Trophoblast cell (in vitro differentiated cells and primary cell): ENCODE measurements at regions not wholly inside any gene's neighbourhood (a gene's known extent, or its start where the extent isn't known, plus 50 kb on each side); places are given as distances from the start of the nearest gene placed in this dataset.
"Not testable (repeated sequence)": the region's sequence is repeated elsewhere in the genome, so short reads cannot be mapped to it uniquely, and the experiment has no call there.

Source experiments
- DNase-seq, 2 donors: peaks; one replicate each; pipeline ENCODE4 v3.0.0-alpha.2; 2016
- H2AFZ ChIP-seq: 2 replicates; pipeline ENCODE4 v1.6.1; 2013; ENCODE audit warnings: low read length, moderate library complexity, mild to moderate bottlenecking; ENCODE audit not compliant: insufficient read depth, poor library complexity
- H2AK5ac ChIP-seq: 2 replicates; pipeline ENCODE4 v1.6.1; 2013; ENCODE audit warnings: mild to moderate bottlenecking, low read length
- H2BK120ac ChIP-seq: 2 replicates; pipeline ENCODE4 v1.6.1; 2013; ENCODE audit warnings: low read length, mild to moderate bottlenecking, moderate library complexity; ENCODE audit not compliant: insufficient read depth, poor library complexity
- H2BK12ac ChIP-seq: 2 replicates; pipeline ENCODE4 v1.6.1; 2013; ENCODE audit warnings: mild to moderate bottlenecking, low read length, moderate library complexity
- H2BK5ac ChIP-seq: 2 replicates; pipeline ENCODE4 v1.6.1; 2013; ENCODE audit warnings: low read length, low read depth, moderate library complexity, mild to moderate bottlenecking; ENCODE audit not compliant: poor library complexity
- H3K14ac ChIP-seq: 2 replicates; pipeline ENCODE4 v1.6.1; 2013; ENCODE audit warnings: mild to moderate bottlenecking, low read length
- H3K18ac ChIP-seq: 2 replicates; pipeline ENCODE4 v1.6.1; 2013; ENCODE audit warnings: mild to moderate bottlenecking, low read length
- H3K23ac ChIP-seq: 2 replicates; pipeline ENCODE4 v1.6.1; 2013; ENCODE audit warnings: low read length
- H3K27ac ChIP-seq: 2 replicates; pipeline ENCODE4 v1.5.1; 2013; ENCODE audit warnings: low read depth, mild to moderate bottlenecking, inconsistent platforms, low read length, moderate library complexity
- H3K27me3 ChIP-seq: 2 replicates; pipeline ENCODE4 v1.6.1; 2013; ENCODE audit warnings: inconsistent platforms, mild to moderate bottlenecking, low read length, moderate library complexity; ENCODE audit not compliant: insufficient read depth
- H3K36me3 ChIP-seq, 2 experiments: 1 replicate in 1 of 2; 2 replicates in 1 of 2; pipeline ENCODE4 v1.6.1; 2013; ENCODE audit warnings: low read length in 2 of 2, mild to moderate bottlenecking in 2 of 2, moderate library complexity in 1 of 2; ENCODE audit not compliant: insufficient read depth in 2 of 2, control insufficient read depth in 1 of 2
- H3K4ac ChIP-seq: 2 replicates; pipeline ENCODE4 v1.6.1; 2013; ENCODE audit warnings: low read depth, mild to moderate bottlenecking, low read length, moderate library complexity
- H3K4me1 ChIP-seq, 2 experiments: 1 replicate in 1 of 2; 2 replicates in 1 of 2; pipeline ENCODE4 v1.6.1; 2013; ENCODE audit warnings: low read length in 2 of 2, mild to moderate bottlenecking in 2 of 2, moderate library complexity in 1 of 2; ENCODE audit not compliant: insufficient read depth in 2 of 2, control insufficient read depth in 1 of 2
- H3K4me2 ChIP-seq: 2 replicates; pipeline ENCODE4 v1.6.1; 2013; ENCODE audit warnings: inconsistent platforms, mild to moderate bottlenecking, low read length, moderate library complexity
- H3K4me3 ChIP-seq: 2 replicates; pipeline ENCODE4 v1.5.1; 2013; ENCODE audit warnings: mild to moderate bottlenecking, low read depth, low read length, inconsistent platforms
- H3K79me1 ChIP-seq: one replicate; pipeline ENCODE4 v1.6.1; 2013; ENCODE audit warnings: low read length
- H3K79me2 ChIP-seq: 2 replicates; pipeline ENCODE4 v1.6.1; 2013; ENCODE audit warnings: low read length, mild to moderate bottlenecking; ENCODE audit not compliant: control insufficient read depth, insufficient read depth, poor library complexity
- H3K9ac ChIP-seq: 2 replicates; pipeline ENCODE4 v1.6.1; 2013; ENCODE audit warnings: mild to moderate bottlenecking, low read length
- H3K9me3 ChIP-seq: 2 replicates; pipeline ENCODE4 v1.6.1; 2013; ENCODE audit warnings: low read depth, mild to moderate bottlenecking, control low read depth, inconsistent platforms, low read length; ENCODE audit not compliant: insufficient read depth
- H4K12ac ChIP-seq: 2 replicates; pipeline ENCODE4 v1.6.1; 2013; ENCODE audit warnings: low read depth, mild to moderate bottlenecking, low read length, moderate library complexity
- H4K8ac ChIP-seq: 2 replicates; pipeline ENCODE4 v1.6.1; 2013; ENCODE audit warnings: low read depth, mild to moderate bottlenecking, low read length, moderate library complexity
- H4K91ac ChIP-seq: one replicate; pipeline ENCODE4 v1.6.1; 2013; ENCODE audit warnings: low read depth, mild to moderate bottlenecking, low read length, moderate library complexity
- WGBS: extraction: QIAGEN DNeasy Blood & Tissue Kit; methylation state at CpG from one replicate; pipeline ENCODE4 v1.1.7; 2013; ENCODE audit warnings: missing lambda C conversion rate; ENCODE audit not compliant: insufficient read length, insufficient coverage; ENCODE audit errors: extremely low coverage; 5-methylcytosine and 5-hydroxymethylcytosine counted together

DNA sequence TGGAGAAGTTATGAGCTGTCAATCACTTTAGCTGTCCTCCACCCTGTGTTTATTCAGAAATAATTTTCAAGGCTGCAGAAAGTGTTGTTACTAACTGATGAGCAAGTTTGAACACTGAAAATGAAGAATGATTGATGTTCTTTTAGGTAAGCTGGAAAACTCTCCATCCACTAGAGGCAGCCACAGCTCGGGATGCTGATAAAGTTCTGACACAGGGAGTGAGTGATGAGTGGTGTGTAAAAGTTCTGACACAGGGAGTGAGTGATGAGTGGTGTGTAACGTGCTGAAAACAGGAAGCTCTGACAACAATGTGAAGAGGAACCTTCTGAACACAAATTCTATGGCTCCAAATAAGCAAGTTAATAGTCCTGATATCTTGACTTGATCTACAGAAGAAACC is 197.5 kb upstream of the PTBP2 start:
- DNase-seq, result no peak
- H3K79me1 ChIP-seq, result peaks cover 1% of the 10 kb centered on the region
- H3K18ac ChIP-seq, result no peak overlapping the region
- H3K4ac ChIP-seq, result no peak overlapping the region
- H2AFZ ChIP-seq, result no peak overlapping the region
- no peak overlapping the region for H2AK5ac ChIP-seq
- H3K4me3 ChIP-seq, result no peak overlapping the region
- H4K8ac ChIP-seq, result no peak overlapping the region
- no peaks in the 10 kb centered on the region for H3K36me3 ChIP-seq
- H4K12ac ChIP-seq, result no peak overlapping the region
- no peak overlapping the region for H3K14ac ChIP-seq
- H3K23ac ChIP-seq, result no peak overlapping the region
- H2BK120ac ChIP-seq, result no peak overlapping the region
- no peak overlapping the region for H3K4me2 ChIP-seq
- no peak overlapping the region for H3K27ac ChIP-seq
- no peaks in the 10 kb centered on the region for H3K79me2 ChIP-seq
- H4K91ac ChIP-seq, result no peak overlapping the region
- no peak overlapping the region for H3K9ac ChIP-seq
- no peaks in the 10 kb centered on the region for H3K27me3 ChIP-seq
- no CpG with 5 or more reads among the region's 2 CpGs for WGBS
- H2BK5ac ChIP-seq, result no peak overlapping the region
- H3K9me3 ChIP-seq, result no peaks in the 10 kb centered on the region
- H2BK12ac ChIP-seq, result no peak overlapping the region
- H3K4me1 ChIP-seq, result peaks cover 6 to 11% of the 10 kb centered on the region in 2 experiments

DNA sequence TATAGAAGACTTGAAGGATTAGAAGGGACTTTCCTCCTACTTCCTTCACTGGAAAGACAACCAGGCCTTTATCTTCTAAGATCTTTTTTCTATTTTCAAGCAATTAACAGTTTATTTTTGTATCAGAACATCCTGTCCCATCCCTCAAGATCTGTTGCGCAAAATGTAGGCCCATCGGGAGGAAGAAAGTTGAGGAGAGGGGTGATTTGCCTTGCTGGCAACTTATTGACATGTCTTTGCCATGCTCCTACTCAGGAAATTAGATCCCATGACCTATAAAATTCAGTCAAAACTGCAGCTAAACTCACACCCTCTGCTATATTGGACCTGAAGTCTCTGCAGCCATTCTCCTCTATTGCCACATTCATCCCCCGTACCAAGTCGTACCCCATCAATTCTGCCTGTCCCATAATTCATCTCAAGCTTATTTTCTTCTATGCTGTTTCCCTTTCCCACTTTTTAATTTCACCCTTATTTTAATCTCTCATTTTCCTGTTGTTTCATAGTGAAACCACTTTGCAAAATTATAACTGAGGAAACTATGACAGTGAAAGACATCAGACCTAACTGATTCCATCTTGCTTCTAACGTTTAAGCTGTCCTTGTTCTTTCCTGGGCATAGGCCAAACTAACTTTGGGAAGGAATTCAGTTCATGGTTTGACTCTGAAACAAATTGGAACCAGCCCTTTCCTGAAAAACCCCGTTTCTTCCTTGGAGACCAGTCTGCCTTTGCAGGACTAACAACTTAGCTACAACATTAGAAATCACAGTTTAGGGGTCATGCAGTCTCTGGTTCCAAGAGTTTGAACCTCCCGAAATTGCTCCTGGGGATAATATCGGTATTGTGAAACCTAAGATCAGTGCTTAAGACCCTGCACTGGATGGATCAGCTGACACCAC is 195.7 kb upstream of the PTBP2 start:
- Histone ChIP-seq H3K18ac (no peak overlapping the region), H2BK5ac (no peak overlapping the region), H2AFZ (no peak overlapping the region), H3K14ac (no peak overlapping the region), H3K4ac (no peak overlapping the region), H3K79me1 (peaks cover 1% of the 10 kb centered on the region), H4K12ac (no peak overlapping the region), H4K91ac (no peak overlapping the region), H3K4me2 (no peak overlapping the region), H3K4me3 (no peak overlapping the region), H3K4me1 (peaks cover 2 to 4% of the 10 kb centered on the region in 2 experiments), H4K8ac (no peak overlapping the region), H3K23ac (no peak overlapping the region), H3K79me2 (no peaks in the 10 kb centered on the region), H3K27me3 (no peaks in the 10 kb centered on the region), H3K9me3 (peaks cover 4% of the 10 kb centered on the region), H2BK120ac (no peak overlapping the region), H3K27ac (no peak overlapping the region), H3K36me3 (no peaks in the 10 kb centered on the region), H2AK5ac (no peak overlapping the region), H2BK12ac (no peak overlapping the region), H3K9ac (no peak overlapping the region)
- DNase-seq, result no peak
- no CpG with 5 or more reads among the region's 8 CpGs for WGBS

DNA sequence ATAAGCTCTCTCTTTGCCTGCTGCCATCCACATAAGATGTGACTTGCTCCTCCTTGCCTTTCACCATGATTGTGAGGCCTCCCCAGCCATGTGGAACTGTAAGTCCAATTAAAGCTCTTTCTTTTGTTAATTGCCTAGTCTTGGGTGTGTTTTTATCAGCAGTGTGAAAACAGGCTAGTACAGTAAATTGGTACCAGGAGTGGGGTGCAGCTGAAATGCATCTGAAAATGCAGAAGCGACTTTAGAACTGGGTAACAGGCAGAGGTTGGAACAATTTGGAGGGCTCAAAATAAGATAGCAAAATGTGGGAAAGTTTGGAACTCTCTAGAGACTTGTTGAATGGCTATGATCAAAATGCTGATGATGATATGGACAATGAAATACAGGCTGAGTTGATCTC is 192.9 kb upstream of the PTBP2 start:
- not testable (repeated sequence) for H3K9me3 ChIP-seq, H3K79me2 ChIP-seq, H3K14ac ChIP-seq, H3K36me3 ChIP-seq, H4K8ac ChIP-seq, H3K4ac ChIP-seq, H3K4me2 ChIP-seq, H4K91ac ChIP-seq, H3K23ac ChIP-seq, H4K12ac ChIP-seq, H3K27me3 ChIP-seq, H2BK5ac ChIP-seq, H2BK120ac ChIP-seq, H3K18ac ChIP-seq, H3K79me1 ChIP-seq, DNase-seq, H2AK5ac ChIP-seq, H3K4me3 ChIP-seq, H2AFZ ChIP-seq, H3K27ac ChIP-seq, H3K4me1 ChIP-seq, H2BK12ac ChIP-seq, H3K9ac ChIP-seq
- no CpG with 5 or more reads among the region's 1 CpG for WGBS

DNA sequence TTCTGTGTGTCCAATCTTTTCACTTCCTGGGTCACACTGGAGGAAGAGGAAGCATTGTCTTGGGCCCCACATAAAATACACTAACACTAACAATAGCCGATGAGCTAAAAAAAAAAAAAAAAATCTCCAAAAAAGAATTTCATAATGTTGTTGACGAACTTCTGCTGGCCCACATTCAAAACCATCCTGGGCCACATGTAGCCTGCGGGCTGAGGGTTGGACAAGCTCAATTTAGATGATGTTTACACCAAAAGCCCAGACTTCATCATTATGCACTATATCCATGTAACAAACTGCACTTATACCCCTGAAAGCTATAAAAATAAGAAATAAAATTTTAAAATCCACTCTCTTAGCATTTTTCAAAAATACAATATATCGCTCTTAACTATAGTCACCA is 187.8 kb upstream of the PTBP2 start:
- Histone ChIP-seq H3K27ac (no peak overlapping the region), H3K4ac (no peak overlapping the region), H2AK5ac (no peak overlapping the region), H3K9me3 (peaks cover 5% of the 10 kb centered on the region), H3K18ac (no peak overlapping the region), H4K12ac (no peak overlapping the region), H3K4me1 (peaks cover 0 to 4% of the 10 kb centered on the region in 2 experiments), H2BK5ac (no peak overlapping the region), H3K79me2 (no peaks in the 10 kb centered on the region), H3K4me3 (no peak overlapping the region), H2BK120ac (no peak overlapping the region), H3K14ac (no peak overlapping the region), H3K4me2 (no peak overlapping the region), H3K36me3 (no peaks in the 10 kb centered on the region), H2AFZ (no peak overlapping the region), H3K23ac (no peak overlapping the region), H3K79me1 (no peaks in the 10 kb centered on the region), H3K9ac (no peak overlapping the region), H4K8ac (no peak overlapping the region), H4K91ac (no peak overlapping the region), H3K27me3 (no peaks in the 10 kb centered on the region), H2BK12ac (no peak overlapping the region)
- no peak for DNase-seq
- WGBS, result 91% methylated on average over 1 of the region's 4 CpGs
